ENCODE measurements at regions not wholly inside any gene's neighbourhood (a gene's known extent, or its start where the extent isn't known, plus 50 kb on each side); places are given as distances from the start of the nearest gene placed in this dataset.

DNA sequence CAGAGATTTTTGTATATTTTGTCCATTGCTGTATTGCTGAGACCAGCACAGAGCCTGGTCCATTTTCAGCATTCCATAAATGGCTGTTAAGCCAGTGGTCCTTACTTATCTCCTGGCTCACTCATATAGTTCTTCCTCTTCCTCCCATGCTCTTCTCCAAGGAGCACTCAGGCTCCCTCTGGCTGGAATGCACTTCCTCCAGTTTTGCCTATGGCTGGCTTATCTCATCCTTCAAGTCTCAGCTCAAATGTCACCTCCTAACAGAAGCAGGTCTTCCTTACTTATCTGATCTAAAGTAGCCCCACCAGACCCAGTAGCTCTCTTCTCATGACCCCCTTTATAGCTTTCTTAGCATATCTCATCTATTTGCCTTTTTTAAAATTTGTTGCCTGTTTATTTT, 146.9 kb downstream of the SLC30A10 start:
- TF ChIP-seq GATA2 (IDR thresholded peaks at IDR 0.05; ENCODE audit: low read depth, low read length) (no peak), GATA3 (IDR thresholded peaks at IDR 0.05; ENCODE audit: low read depth, low read length) (no peak)

Measured in SH-SY5Y (cell line).